IMR-90 (cell line): ENCODE measurements at regions not wholly inside any gene's neighbourhood (a gene's known extent, or its start where the extent isn't known, plus 50 kb on each side); places are given as distances from the start of the nearest gene placed in this dataset.

Experiments
- ATAC-seq: fragments of 200-7000 bp; cut with Tn5 transposase; 2 replicates; pipeline ENCODE4 v1.9.1; 2020; ENCODE audit warnings: low read depth, mild to moderate bottlenecking, moderate library complexity
- BruUV-seq: library from RNA; stranded (reverse); fragments of 400-500 nt; replicated peaks from 2 replicates; lab custom pipeline; 2021; lab: Mats Ljungman, UMichigan
- CTCF ChIA-PET: fragments of 300-600 bp; formaldehyde crosslinking; extraction: SDS; loops from one replicate; lab custom pipeline; 2021; ENCODE audit warnings: antibody characterized with exemption; lab: Yijun Ruan, JAX
- POLR2A ChIA-PET: fragments of 300-600 bp; sonication (Branson Sonifier 250); formaldehyde crosslinking; loops from one replicate; lab custom pipeline; 2022; ENCODE audit warnings: antibody characterized with exemption; ENCODE audit not compliant: unreplicated experiment; lab: Charles Lee
- DNase-seq: peaks from one replicate; pipeline ENCODE4 v3.0.0; 2013
- H2AFZ ChIP-seq: replicated peaks from 2 replicates; pipeline ENCODE3; 2013; ENCODE audit warnings: low read length, mild to moderate bottlenecking; ENCODE audit not compliant: poor library complexity
- H2AK5ac ChIP-seq: 2 replicates; pipeline ENCODE4 v1.6.1; 2013; ENCODE audit warnings: low read depth, low read length, inconsistent platforms
- H2AK9ac ChIP-seq: replicated peaks from 2 replicates; pipeline ENCODE3; 2013; ENCODE audit warnings: mild to moderate bottlenecking, low read depth, low read length, moderate library complexity; ENCODE audit not compliant: poor library complexity
- H2BK120ac ChIP-seq: 2 replicates; pipeline ENCODE4 v1.6.1; 2013; ENCODE audit warnings: low read depth, low read length, inconsistent platforms
- H2BK15ac ChIP-seq: 3 replicates; pipeline ENCODE4 v1.6.1; 2013; ENCODE audit warnings: low read depth, low read length, inconsistent platforms
- H2BK20ac ChIP-seq: 2 replicates; pipeline ENCODE4 v1.6.1; 2013; ENCODE audit warnings: low read depth, mild to moderate bottlenecking, inconsistent platforms, low read length, moderate library complexity
- H2BK5ac ChIP-seq: 2 replicates; pipeline ENCODE4 v1.6.1; 2013; ENCODE audit warnings: mild to moderate bottlenecking, low read depth, low read length, inconsistent platforms; ENCODE audit not compliant: poor library complexity, severe bottlenecking
- H3K14ac ChIP-seq: replicated peaks from 2 replicates; pipeline ENCODE4 v1.6.1; 2013; ENCODE audit warnings: low read depth, low read length, inconsistent platforms
- H3K18ac ChIP-seq: 2 replicates; pipeline ENCODE4 v1.6.1; 2013; ENCODE audit warnings: low read depth, low read length, control low read depth
- H3K23ac ChIP-seq: 2 replicates; pipeline ENCODE4 v1.6.1; 2013; ENCODE audit warnings: low read depth, low read length, inconsistent platforms
- H3K27ac ChIP-seq: 2 replicates; pipeline ENCODE4 v1.5.1; 2013; ENCODE audit warnings: mild to moderate bottlenecking, control low read depth, low read length; ENCODE audit not compliant: insufficient read depth
- H3K27me3 ChIP-seq: 2 replicates; pipeline ENCODE4 v1.6.1; 2013; ENCODE audit warnings: low read length; ENCODE audit not compliant: control insufficient read depth, insufficient read depth
- H3K36me3 ChIP-seq: 2 replicates; pipeline ENCODE4 v1.6.1; 2013; ENCODE audit warnings: low read length, mixed read lengths; ENCODE audit not compliant: control insufficient read depth, insufficient read depth
- H3K4ac ChIP-seq: 2 replicates; pipeline ENCODE4 v1.6.1; 2013; ENCODE audit warnings: low read depth, low read length, inconsistent platforms
- H3K4me1 ChIP-seq: 2 replicates; pipeline ENCODE4 v1.6.1; 2013; ENCODE audit warnings: low read length, mixed read lengths; ENCODE audit not compliant: control insufficient read depth, insufficient read depth
- H3K4me2 ChIP-seq: 2 replicates; pipeline ENCODE4 v1.6.1; 2013; ENCODE audit warnings: low read depth, mild to moderate bottlenecking, control low read depth, low read length, moderate library complexity
- H3K4me3 ChIP-seq: 2 replicates; pipeline ENCODE4 v1.5.1; 2013; ENCODE audit warnings: low read depth, mild to moderate bottlenecking, control low read depth, low read length, moderate library complexity; ENCODE audit not compliant: insufficient read depth
- H3K56ac ChIP-seq: 2 replicates; pipeline ENCODE4 v1.6.1; 2013; ENCODE audit warnings: low read length, inconsistent platforms; ENCODE audit not compliant: insufficient read depth; ENCODE audit errors: extremely low read depth
- H3K79me1 ChIP-seq, 2 experiments: 2 replicates each; pipeline ENCODE4 v1.6.1; 2013; ENCODE audit warnings: low read length in 2 of 2, inconsistent platforms in 1 of 2, low read depth in 1 of 2
- H3K9ac ChIP-seq: 2 replicates; pipeline ENCODE4 v1.6.1; 2013; ENCODE audit warnings: low read depth, low read length, control low read depth
- H3K9me1 ChIP-seq: 2 replicates; pipeline ENCODE4 v1.6.1; 2013; ENCODE audit warnings: low read length, inconsistent platforms; ENCODE audit not compliant: insufficient read depth
- H3K9me3 ChIP-seq: 2 replicates; pipeline ENCODE4 v1.6.1; 2013; ENCODE audit warnings: low read length; ENCODE audit not compliant: control insufficient read depth, insufficient read depth
- H4K20me1 ChIP-seq: 2 replicates; pipeline ENCODE4 v1.6.1; 2013; ENCODE audit warnings: low read length, inconsistent platforms; ENCODE audit not compliant: insufficient read depth
- H4K5ac ChIP-seq: 2 replicates; pipeline ENCODE4 v1.6.1; 2013; ENCODE audit warnings: mild to moderate bottlenecking, low read depth, low read length, control low read depth
- H4K8ac ChIP-seq, 2 experiments: 2 replicates each; pipeline ENCODE4 v1.6.1; 2013; ENCODE audit warnings: low read depth in 2 of 2, low read length in 2 of 2, control low read depth in 1 of 2, inconsistent platforms in 1 of 2
- H4K91ac ChIP-seq: 2 replicates; pipeline ENCODE4 v1.6.1; 2013; ENCODE audit warnings: low read depth, low read length, inconsistent platforms; ENCODE audit not compliant: insufficient read depth
- BHLHE40 ChIP-seq: fragments of 150-350 bp; IDR thresholded peaks from 2 replicates; pipeline ENCODE4 v1.6.1; 2016; ENCODE audit warnings: mild to moderate bottlenecking, low read depth, low read length
- WGBS, 2 experiments: methylation state at CpG; one replicate each; pipeline versions ENCODE4 v1.1.5 to v1.1.7; 2013; ENCODE audit warnings: missing lambda C conversion rate in 2 of 2; ENCODE audit not compliant: insufficient read length in 1 of 2; ENCODE audit errors: extremely low coverage in 2 of 2; 5-methylcytosine and 5-hydroxymethylcytosine counted together
- dilution Hi-C: fragments of 300-500 bp; cut with HindIII; formaldehyde crosslinking; loops from one replicate; pipeline ENCODE4 v1.14.3; 2018; ENCODE audit warnings: low sequenced_read_pairs; ENCODE audit not compliant: unreplicated experiment
- in situ Hi-C: fragments of 300-500 bp; cut with MboI; formaldehyde crosslinking; loops from 3 replicates; pipeline ENCODE4 v1.14.3; 2019; ENCODE audit warnings: low sequenced_read_pairs, inconsistent platforms, mixed read lengths
- intact Hi-C: fragments of 100-400 bp; cut with micrococcal nuclease; formaldehyde crosslinking; loops from 2 replicates; pipeline ENCODE4 v1.10.0; 2022

DNA sequence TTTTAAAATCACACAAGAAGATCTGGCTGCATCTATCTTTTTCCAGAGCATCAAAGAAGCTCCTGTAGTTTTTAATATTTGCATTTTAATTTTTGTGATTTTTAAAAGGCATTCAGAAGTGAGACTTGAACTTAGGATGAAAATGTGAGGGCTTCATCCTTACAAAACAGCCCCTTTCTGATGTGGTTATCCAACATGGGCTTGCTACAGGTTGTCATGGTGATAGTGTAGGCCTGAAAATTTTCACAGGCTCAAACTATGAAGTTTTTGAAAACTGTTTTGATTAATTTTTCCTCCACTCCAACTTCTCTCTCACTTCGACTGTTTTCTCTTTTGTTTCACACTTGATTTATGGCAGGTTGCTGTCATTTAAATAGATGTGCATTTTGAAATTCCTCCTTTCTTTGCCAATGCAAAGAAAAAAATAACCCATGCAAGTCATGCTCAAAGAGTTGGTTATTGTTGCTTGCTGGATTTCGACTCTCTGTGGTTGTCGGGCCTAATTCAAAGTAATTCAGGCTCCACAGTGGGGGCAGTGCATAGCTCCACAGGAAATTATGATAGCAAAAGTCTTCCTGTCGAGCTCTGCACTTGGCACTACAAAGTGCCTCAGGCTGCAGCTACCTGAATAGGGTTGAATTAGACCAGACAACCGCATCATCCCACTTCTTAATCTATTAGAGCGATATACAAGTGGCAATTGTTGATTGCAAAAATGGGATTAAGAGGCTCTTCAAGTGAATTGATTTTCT lies 201.0 kb upstream of the GPR101 start:
- H3K4me2 ChIP-seq: no peak overlapping the region
- no peak overlapping the region for H3K27ac ChIP-seq
- DNase-seq (no peak), ATAC-seq (no peak)
- no peak overlapping the region for H3K9ac ChIP-seq
- dilution Hi-C loops: no loop called here
- no peaks in the 10 kb centered on the region for H3K27me3 ChIP-seq
- H3K4ac ChIP-seq: no peak overlapping the region
- no peak overlapping the region for H3K14ac ChIP-seq
- TF ChIP-seq BHLHE40: no peak
- H3K9me3 ChIP-seq: no peaks in the 10 kb centered on the region
- no peaks in the 10 kb centered on the region for H3K4me1 ChIP-seq
- WGBS, 2 experiments: no CpG with 5 or more reads among the region's 6 CpGs
- ChIA-PET POLR2A (no interaction called here), CTCF (no interaction called here)
- in situ Hi-C loops: no loop called here
- no peaks in the 10 kb centered on the region for H3K9me1 ChIP-seq
- intact Hi-C loops: no loop called here
- BruUV-seq: no TSS peak
- no peak overlapping the region for H3K18ac ChIP-seq
- no peak overlapping the region for H4K91ac ChIP-seq
- no peak overlapping the region for H3K4me3 ChIP-seq
- H3K23ac ChIP-seq: no peak overlapping the region
- H2BK120ac ChIP-seq: no peak overlapping the region
- H3K36me3 ChIP-seq: no peaks in the 10 kb centered on the region
- no peak overlapping the region for H2AFZ ChIP-seq
- no peak overlapping the region for H3K56ac ChIP-seq
- no peak overlapping the region for H4K8ac ChIP-seq
- no peaks in the 10 kb centered on the region for H4K20me1 ChIP-seq
- H2BK15ac ChIP-seq: no peak overlapping the region
- H2BK20ac ChIP-seq: no peak overlapping the region
- H3K79me1 ChIP-seq: no peaks in the 10 kb centered on the region
- no peak overlapping the region for H2AK9ac ChIP-seq
- no peak overlapping the region for H2BK5ac ChIP-seq
- H2AK5ac ChIP-seq: no peak overlapping the region
- no peak overlapping the region for H4K5ac ChIP-seq
